GM12875 (cell line): ENCODE measurements at regions not wholly inside any gene's neighbourhood (a gene's known extent, or its start where the extent isn't known, plus 50 kb on each side); places are given as distances from the start of the nearest gene placed in this dataset.

Experiments used
- H3K4me3 ChIP-seq: one replicate; pipeline ENCODE4 v1.5.1; 2011; ENCODE audit warnings: low read depth, low read length, control low read depth
- CTCF ChIP-seq: IDR thresholded peaks from 2 replicates; pipeline ENCODE4 v1.5.1; 2011; ENCODE audit warnings: low read depth, mild to moderate bottlenecking, control low read depth, inconsistent platforms, low read length, moderate library complexity, borderline replicate concordance; ENCODE audit not compliant: insufficient read depth

DNA sequence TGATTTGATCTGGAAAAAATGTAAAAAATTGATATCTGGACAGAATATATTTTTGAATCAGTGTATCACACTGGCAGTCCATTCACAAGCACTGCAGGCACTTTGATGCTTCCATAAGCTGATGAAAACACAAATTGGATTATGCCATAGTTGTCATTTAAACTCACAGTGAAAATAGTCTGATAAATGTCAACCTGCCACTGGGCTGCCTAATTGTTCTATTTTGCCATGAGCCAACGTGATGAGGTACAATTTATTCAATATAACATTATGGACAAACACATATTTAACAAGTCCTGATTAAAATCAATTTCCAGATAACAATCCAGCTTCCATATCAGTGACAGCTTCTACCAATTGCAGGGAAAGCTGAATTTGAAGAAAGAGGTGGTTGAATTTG lies 1244.9 kb downstream of the EFNB2 start:
- no peak overlapping the region for H3K4me3 ChIP-seq

DNA sequence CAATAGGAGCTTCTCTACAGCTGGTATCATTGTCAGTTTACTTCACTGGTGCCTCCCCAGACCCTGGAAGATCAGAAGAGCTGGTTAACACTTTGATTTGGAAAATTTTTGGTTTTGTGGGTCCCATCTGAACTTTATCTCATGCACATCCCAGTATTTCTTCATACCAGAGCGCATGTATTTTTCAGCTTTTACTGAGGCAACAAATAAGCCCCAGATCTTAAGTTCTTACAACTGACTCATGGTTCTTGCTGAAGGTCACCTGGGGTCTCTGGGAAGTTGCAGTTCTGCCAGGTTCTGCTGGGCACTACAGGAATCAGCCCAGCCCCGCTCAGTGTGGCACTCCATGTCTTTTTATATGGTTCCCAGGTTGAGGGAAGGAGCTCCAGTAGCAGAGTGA lies 1249.9 kb downstream of the EFNB2 start:
- TF ChIP-seq CTCF: no peak
- no peak overlapping the region for H3K4me3 ChIP-seq

More for the DNA sequence above, 1244.9 kb downstream of the EFNB2 start:
- TF ChIP-seq CTCF: no peak

GRCh38 chr13:105282406-105283285 lies 1252.8 kb downstream of the EFNB2 start:
- no peak overlapping the region for H3K4me3 ChIP-seq
- TF ChIP-seq CTCF: no peak

DNA sequence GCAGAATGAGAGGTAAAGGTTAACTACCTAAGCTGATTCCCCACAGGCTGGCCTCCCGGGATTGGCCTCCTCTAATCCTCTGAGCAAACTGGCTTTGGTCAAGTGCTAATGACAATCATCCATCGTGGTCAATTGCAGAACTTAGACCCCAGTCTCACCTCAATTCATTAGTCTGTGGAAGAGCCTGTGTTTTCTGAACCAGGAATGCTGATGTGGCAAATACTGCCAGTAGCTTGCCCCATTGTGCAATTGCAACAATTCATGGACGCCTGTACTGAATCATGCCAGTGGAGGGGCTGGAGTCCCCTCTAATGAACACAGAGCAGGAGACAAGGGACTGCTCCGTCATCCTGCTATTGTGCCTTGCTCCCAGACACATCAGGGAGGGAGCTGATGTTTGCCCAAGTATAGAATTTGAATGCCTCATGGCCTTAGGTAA lies 1256.5 kb downstream of the EFNB2 start:
- no peak for TF ChIP-seq CTCF
- no peak overlapping the region for H3K4me3 ChIP-seq

- H3K4me3 ChIP-seq: no peak overlapping the region
- TF ChIP-seq CTCF: no peak
Measured at GRCh38 chr13:105276571-105276970, 1258.9 kb downstream of the EFNB2 start.

- H3K4me3 ChIP-seq: no peak overlapping the region
- TF ChIP-seq CTCF: no peak
Measured at GRCh38 chr13:105273665-105274222, 1261.7 kb downstream of the EFNB2 start.
